AML-193 (cell line): ENCODE measurements at regions not wholly inside any gene's neighbourhood (a gene's known extent, or its start where the extent isn't known, plus 50 kb on each side); places are given as distances from the start of the nearest gene placed in this dataset.
"Not testable (repeated sequence)": the region's sequence is repeated elsewhere in the genome, so short reads cannot be mapped to it uniquely, and the experiment has no call there.

Experiments used
- DNase-seq, 2 experiments: peaks; one replicate each; lab custom pipeline; 2025; lab: John Stamatoyannopoulos, UW

DNA sequence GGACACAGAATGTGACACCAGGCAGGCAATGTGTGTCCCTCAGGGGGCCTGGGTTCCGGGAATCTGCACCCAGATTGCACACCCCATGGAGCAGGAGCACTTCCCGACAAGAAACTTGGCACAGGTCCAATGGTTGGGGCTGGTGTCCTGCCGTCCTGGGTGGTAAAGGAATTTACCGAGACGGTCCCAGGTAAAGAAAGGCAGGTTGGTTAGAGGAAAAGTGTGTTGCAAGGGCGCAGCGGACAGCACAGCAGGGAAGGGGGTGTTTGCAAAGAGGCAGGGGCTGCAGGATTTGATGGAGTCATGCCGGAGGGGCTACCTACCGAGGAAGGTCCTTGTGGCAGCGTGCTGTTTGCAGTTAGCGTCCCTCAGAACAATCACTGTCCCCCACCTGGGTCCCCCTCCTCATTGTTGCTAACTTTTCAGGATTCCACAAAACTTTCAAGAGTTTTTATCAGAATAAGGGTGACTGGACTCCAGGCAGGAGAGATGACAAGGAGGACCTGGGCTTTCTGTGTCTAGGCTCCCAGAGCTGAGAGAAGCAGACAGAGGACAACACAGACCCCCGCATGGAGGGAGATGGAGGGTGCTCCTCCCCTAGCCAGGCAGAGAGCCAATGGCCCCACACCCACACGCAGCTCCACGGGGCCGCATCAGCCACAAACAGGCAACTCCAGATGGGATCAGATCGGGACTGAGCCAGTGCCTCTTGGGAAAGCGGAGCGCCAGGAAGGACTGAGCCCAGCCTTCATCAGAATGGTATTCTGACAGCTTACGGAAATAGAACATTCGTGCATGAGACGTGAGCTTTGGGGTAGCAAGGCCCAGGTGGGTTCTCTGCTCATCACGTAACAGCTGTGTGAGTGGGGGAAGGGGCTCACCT is 1423.9 kb downstream of the BRD1 start:
- DNase-seq = no peak

DNA sequence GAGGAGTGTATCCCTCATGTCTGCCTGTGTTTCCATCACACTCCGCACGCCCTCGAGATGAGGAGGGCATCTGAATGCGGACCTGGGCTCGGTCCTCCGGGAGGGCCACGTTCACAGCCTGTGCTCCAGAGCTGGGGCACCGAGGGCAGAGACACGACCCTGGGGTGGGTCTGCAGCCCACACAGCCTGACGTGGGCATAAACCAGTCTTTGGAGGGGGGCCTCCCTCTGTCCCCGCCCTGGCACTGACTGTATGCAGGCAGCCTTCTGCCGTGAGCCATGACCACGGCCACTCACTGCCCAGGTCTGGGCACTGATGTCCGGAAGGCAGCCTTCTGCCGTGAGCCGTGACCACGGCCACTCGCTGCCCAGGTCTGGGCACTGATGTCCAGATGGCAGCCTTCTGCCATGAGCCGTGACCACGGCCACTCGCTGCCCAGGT is 1425.1 kb downstream of the BRD1 start:
- no peak for DNase-seq

DNA sequence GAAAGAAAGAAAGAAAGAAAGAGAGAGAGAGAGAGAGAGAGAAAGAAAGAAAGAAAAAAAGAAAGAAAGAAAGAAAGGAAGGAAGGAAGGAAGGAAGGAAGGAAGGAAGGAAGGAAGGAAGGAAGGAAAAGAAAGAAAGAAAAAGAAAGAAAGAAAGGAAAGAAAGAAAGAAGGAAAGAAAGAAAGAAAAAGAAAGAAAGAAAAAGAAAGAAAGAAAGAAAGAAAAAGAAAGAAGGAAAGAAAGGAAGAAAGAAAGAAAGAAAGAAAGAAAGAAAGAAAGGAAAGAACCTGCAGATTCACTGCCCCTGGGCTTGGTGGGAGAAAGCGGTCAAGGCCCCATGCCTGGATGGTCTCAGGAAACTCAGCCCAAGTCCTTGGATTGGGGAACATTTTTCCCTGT is 1426.2 kb downstream of the BRD1 start:
- DNase-seq = not testable (repeated sequence)

DNA sequence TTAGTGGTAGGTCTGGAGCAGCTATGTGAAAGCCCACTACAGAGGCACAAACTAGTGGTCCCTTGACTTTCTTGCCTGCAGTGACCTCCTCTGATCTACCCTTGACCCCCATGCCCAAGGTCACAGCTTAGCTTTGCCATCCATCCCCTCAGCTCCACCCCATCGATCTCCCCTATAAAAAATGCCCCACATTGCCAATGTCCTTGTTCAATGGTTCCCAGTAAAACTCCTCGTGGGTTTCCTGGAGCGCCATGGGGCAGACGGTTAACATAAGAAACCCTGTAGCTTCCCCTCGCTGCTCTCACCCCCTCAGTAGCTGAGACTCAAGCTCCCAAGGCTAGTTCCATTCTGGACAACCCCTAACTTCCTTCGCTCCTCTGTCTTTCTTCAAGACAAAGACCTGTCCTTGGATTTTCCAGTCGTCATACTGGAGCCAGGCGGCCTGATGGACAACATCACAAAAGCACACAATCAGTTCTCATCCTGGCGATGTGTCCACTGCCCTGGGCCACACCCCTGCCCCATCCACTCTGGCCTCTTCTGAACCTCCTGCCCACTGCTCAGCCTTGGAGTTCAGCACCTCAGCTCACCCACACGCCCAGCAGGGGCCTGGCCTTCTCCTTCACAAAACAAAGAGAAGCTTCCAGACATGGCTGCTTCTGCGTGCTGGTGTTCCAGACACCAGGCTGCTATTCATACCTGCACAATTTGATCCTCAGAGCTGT is 1429.3 kb downstream of the BRD1 start:
- DNase-seq = no peak

DNA sequence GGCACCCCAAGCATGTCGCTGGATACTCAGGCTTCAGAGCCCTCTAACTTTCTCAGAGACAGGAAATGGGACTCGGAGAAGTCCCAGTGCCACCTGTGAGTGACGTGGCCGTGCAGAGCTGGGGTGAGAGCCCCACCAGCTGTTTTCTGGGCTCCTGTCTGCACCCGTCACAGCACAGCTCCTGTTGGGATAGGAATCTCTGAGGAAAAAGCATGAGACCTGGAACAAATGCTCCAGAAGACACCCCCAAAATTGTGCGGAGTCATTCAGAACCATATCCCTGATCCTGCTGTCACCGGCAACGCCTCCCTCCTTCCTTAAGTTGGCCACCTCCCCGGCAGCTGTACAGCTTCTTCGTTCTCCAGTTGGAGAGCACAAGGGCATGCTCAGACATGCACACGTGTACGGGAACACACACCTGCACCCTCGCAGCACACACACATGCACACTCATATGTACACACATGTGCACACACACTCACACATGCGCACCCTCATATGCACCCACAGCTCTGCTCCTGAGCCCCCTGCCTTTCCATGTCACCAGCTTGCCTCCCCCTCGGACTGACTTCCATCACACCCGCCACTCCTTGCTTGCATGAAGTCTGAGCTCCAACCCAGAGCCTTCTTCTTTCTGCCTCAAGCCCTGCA is 1430.0 kb downstream of the BRD1 start:
- no peak for DNase-seq

DNA sequence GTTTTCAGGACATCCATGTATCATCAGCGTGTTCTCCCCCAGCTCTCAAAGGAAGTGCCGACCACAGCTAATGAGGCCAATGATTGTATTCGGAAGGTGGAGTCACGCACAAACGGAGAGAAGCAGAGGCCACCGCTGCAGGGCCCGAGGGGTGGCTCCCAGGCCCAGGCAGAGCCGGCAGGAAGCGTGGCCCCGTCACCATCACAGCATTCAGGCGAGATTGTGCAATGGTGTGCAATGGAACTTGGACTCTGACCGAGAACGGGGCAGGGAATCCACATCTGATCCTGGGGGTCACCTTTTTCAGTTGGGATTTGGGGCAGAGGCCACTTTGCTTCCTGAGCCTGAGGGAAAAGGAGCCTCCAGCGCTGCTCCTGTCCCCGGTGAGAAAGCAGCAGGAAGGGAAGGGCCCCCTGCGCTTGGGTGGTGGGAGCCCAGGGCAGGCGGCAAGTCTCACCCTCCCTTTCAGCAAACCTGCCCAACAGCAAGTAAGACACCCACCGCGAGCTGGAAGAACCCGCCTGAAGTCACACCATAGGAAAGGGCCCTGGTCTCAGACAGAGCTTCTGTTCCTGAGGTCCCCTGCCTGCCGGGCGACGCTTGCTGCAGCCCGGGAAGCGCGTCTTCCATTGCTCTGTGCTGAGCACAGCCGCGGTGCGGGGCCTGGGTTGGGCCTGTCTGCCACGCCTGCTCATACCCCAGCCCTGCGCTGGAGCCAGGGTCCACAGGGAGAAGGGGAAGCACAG is 1430.7 kb downstream of the BRD1 start:
- DNase-seq = no peak

DNA sequence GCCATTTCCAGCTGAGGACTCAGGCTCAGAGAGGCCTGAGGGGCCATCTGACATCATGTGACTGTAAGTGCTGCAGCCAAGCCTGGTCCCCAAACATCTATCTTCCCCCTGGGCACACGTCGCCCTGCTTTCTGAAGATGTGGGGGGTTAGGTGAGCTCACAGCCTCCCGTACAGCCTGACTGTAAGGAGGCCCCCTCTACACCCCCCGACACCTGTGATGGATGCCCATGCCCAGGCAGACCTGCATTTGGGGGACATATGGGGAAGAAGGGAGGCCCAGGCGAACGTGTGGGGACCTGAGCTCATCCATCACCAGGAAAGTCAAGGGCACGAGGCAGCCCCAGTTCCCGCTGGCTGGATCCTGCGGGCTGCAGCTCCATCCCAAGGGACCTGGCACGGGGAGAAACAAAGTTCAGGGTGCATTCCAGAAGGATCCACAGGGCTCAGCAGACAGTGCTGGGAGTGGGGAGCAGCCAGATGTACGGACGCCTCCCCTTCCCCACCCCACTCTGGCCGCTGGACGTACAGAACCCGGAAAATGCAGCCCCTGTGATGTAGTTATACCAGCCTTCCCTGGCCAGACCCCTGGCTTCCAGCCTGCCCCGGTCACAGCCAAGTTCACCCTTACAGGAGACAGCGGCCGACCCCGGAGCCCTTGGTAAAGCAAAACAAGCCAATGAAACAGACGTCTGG is 1431.4 kb downstream of the BRD1 start:
- DNase-seq = no peak

DNA sequence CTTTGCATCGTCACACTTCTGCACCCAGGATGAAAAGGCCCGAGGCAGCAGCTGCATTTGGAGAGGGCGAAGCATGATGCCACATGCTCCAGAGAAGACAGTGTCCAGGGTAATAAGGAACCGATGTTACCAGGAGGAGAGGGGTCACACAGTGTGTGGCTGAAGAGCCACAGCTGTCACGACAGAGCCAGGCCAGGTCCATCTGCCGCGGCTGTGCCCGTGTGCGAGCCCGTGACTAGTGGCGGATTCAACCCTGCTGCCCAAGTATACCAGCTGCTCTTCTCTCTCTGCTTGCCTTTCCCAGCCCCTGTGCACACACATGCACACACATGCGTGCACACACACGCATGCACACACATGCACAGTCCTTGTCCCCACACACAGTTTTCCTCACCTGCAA is 1432.5 kb downstream of the BRD1 start:
- DNase-seq = no peak

DNA sequence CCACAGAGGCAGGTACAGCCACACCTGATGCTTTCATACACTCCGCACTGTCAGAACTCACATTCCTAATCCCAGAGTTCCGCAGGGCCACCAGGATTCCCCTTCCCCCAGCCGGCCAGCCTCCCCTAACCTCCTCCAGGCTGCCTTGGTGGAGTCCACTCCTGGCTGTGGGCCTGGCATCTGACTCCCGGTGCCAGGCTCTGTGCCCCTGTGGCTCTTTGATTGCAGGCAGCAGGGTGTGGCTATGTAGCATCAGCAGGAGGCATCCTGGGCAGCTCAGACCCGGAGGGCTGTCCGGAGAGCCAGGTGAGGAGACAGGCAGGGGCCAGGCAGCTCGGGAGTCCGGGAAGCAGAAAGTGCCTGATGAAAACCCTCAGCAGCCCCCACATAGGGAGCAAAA is 1432.9 kb downstream of the BRD1 start:
- DNase-seq = no peak

DNA sequence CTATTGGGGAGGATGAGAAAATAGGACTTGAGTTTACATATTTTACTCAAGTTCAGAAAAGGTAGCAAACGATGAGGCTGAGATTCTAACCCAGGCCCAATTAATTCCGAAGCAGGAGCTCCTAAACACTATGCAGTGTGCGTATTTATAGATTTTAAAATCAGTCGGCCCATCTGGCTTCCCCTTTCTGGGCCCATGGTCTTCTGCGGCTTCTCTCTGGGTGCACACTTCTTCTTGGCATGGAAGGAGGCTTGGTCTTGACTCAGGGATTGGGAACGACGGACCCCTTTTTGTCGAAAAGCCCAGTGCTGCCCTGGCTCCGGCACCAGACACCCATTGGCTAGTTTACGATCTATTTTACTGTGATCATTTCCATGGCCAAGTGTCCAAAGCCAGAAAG is 1433.8 kb downstream of the BRD1 start:
- no peak for DNase-seq

DNA sequence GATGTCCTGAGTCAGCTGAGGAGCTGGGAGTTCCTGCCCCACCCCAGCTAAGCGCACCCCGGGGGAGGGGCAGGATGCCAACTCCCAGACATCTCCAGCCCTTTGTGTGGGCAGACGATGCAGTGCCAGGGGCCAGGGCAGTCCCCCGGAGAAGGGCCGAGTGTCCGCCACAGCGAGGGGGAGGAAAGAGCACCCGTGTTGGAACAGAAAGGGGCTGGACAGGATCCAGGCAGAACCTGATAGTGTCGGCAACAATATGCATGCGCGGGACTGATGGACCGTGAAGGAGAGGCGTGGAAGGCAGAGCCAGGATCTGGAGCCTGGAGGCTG is 1434.7 kb downstream of the BRD1 start:
- DNase-seq = no peak

DNA sequence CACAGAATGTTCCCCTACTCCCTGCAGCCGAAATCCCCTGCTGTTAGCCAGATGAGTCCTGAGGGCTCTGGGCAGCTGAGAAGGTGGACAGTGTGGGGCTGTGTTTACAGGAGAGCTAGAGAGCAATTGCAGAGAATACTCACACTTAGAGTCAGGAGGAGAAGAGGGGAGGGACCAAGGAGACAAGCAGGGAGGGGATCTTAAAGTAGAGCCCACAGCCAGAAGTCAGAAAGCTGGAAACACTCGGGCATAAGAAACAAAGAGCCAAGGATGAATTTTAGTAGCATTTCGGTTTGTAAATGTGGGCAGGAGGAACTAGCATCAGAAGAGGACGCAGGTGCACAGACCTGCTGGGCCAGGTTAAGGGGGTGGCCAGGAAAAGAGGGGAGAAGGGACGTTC is 1435.9 kb downstream of the BRD1 start:
- no peak for DNase-seq

DNA sequence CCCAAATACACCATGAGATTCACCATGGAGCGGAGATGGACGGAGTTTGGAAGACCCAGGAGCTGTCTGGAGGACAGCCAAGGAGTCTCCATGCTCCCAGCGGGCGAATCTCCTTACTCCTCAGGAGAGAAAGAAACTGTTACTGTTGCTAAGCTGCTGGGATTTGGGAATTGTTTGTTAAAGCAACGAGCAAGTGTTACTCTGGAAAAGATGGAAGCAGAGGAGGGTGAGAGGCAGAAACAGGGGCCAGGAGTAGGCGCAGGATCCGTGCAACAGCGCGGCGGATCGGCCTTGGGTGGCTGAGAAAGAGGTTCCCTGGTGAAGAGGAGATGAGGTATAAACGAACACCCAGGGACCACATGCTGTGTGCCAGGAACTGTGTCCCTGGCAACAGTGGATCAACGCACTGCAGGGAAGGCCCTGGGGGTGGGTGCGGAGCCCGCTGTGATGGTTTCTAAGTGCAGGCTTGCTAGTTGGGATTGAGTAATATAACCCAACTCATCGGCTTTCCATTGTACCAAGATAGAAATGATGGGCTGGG is 1436.4 kb downstream of the BRD1 start:
- no peak for DNase-seq

DNA sequence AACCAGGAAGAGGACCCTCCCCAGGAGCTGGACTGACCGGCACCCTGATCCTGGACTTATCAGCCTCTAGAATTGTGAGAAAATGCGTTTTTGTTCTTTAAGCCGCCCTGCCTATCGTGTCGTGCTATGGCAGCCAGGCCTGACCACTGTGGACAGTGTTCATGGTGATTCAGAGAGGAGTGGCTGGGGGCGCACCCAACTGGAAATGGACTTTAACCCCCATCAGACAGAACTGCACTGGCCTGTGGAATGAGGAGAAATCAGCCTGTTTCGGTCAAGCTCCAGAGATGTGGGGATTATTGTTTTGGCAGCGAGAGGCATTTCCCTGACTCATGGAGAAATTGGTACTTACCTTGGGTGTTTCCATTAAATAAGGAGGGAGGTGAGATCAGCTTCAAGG is 1437.8 kb downstream of the BRD1 start:
- no peak for DNase-seq

DNA sequence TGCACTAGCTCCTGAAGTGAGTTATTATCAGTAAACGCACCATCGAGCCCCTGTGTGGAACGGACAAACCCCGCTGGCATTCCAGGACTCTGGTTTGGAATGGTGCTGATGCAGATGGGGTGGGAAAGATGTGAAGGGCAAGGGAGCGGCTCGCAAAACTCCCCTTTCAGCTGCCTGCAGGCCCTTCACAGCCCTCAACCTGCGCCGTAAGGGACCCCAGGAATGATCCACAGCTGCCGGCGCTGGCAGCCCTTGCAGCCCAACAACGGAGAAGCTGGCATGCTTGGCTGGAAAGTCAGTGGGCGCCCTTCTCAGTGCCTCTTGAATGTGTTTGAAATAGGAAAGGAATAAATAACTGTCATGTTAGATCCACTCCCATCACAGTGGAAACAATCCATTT is 1445.5 kb downstream of the BRD1 start:
- DNase-seq = no peak

DNA sequence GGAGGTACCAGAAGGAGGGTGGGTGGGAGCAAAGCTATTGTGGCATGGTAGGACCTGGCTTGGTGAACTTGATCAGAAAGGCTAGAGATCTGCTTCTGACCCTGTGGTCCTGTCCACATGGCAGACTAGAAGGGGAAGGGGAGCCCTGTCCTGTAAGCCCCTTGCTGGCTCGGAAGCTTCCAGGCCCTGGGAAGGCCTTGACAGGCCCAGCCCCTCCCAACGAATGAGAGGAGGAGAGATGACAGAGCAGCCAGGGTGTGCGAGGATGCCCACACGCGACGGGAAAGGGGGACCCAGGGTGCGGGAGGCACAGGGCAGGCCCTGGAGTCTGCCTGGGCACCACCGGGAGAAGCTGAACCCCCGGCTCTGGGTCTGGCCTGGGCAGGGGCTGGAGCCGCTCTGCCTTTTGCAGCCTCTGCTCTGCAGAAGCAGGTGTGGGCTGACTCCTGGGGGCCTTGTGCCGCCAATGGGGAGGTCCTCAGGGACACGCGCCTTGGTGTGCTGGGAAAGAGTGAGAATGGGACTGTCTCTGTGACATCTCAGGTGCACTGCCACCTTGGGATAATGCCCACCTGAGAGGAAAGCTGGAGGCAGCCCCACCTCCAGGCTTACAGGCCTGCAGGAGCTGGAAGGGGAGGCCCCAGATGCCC is 1447.5 kb downstream of the BRD1 start:
- no peak for DNase-seq

DNA sequence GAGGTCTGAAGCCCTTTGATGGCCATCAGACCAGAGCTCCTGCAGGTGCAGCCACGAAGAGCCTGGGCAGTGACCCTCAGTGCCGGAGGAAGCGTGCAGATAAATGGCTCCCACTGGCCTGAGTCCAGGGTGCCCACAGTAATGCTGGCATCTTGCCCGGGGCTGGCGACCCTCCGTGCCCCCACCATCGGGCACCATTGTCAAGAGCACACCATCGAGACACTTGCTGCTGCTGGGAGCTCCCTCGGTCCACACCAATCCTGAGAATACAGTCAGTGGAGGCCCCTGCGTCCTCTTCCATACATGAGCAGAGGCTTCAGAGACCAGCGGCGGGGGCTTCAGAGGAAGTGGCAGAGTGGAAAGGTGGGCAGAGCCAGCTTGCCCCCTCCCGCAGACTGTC is 1448.3 kb downstream of the BRD1 start:
- no peak for DNase-seq

DNA sequence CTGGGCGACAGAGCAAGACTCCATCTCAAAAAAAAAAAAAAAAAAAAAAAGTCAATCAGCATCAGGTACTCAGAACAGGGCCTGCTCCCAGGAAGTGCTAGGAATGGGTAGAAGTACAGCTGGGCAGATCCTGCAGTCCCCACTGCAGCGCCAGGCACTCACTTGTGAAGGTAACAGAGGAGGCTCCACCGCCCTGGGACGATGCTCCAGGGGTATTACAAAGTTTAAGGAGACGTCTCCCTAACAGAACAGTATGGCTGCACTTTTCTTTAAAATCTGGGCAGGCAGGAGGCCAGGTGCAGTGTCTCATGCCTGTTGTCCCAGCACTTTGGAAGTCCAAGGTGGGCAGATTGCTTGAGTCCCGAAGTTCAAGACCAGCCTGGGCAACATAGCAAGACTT is 1449.0 kb downstream of the BRD1 start:
- DNase-seq = no peak

DNA sequence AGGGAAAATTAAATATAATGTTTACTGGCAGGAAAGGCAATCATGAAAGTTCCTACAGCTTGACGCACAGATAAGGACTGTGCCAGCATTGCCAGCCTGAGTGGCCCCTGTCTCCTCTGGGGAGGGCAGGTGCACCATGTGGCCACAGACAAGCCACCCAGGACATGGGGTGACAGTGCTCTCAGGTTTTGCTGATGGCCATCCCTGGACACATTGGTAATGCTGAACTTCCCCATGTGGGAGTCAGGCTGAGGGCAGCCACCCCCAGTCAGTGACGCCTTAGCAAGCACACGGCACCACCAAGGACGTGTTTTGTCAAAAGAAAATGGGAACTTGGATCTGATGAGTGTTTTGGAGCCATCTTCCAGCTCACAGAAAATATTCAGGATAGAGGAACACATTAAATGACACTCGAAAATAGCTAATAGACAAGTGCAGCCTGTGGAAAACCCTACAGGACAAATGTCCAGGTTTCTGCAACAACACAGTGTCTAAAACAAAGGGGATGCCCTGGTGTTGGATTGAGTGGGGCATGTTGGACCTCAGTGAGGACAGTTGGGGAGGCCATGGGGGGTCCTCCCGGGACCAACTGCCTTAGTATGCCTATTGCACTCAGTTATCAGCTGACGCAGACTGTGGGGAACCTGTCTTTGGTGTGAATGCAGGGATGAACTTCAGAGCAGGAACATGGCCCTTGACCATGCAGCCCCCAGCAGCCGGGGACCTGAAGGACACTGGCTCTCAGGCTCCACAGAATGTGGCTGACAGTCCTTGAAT is 1450.5 kb downstream of the BRD1 start:
- no peak for DNase-seq

DNA sequence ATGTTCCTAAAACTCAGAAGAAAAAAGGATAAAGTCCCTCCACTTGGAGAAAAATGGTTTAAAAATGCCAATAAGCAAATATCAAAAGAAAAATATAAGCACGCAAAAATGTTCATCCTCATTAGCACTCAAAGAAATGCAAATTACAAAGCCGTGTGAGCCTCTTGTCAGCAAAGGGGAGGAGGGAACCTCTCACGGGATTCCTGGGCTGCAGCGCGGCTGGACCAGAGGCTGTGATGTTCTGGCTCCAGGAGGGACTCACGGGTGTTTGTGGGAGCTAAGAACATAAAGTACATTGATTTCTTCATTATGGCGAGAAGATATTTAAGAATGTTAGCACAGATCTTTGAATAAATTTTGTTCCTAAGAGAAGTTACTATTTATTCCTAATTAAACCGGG is 1451.2 kb downstream of the BRD1 start:
- no peak for DNase-seq
